ENCODE measurements at regions not wholly inside any gene's neighbourhood (a gene's known extent, or its start where the extent isn't known, plus 50 kb on each side); places are given as distances from the start of the nearest gene placed in this dataset.
A peak's percentile ranks its signal among the peaks of the same experiment; 100 is the strongest.

DNA sequence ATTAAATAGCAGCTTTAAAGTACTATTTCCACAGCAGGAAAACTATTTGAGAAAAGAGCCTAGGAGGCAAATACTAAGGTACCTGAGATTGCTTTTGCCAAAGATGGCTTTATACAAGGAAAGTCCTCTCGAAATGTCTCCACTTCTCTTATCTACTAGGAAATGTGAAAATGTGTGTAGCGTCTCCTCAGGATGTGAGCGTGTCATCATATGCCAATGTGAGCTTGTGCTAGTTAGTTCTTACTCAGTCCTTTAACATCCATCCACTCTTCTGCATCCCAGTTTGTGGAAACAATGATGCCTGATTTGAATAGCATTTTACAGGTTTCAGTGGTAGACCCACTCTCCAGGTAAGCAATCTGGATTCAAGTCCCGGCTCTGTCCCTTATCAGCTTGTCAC lies 421.0 kb downstream of the DYNC2H1 start:
- in situ Hi-C loops (cut with MboI; ENCODE audit: low sequenced_read_pairs, unreplicated experiment): no loop called here
- TF ChIP-seq, protein P1, sequence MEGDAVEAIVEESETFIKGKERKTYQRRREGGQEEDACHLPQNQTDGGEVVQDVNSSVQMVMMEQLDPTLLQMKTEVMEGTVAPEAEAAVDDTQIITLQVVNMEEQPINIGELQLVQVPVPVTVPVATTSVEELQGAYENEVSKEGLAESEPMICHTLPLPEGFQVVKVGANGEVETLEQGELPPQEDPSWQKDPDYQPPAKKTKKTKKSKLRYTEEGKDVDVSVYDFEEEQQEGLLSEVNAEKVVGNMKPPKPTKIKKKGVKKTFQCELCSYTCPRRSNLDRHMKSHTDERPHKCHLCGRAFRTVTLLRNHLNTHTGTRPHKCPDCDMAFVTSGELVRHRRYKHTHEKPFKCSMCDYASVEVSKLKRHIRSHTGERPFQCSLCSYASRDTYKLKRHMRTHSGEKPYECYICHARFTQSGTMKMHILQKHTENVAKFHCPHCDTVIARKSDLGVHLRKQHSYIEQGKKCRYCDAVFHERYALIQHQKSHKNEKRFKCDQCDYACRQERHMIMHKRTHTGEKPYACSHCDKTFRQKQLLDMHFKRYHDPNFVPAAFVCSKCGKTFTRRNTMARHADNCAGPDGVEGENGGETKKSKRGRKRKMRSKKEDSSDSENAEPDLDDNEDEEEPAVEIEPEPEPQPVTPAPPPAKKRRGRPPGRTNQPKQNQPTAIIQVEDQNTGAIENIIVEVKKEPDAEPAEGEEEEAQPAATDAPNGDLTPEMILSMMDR (IDR thresholded peaks at IDR 0.05; ENCODE audit: borderline replicate concordance, control extremely low read depth, extremely low read depth, insufficient read depth, missing control alignments): no peak
- no peak for DNase-seq (ENCODE audit: low spot score)

DNA sequence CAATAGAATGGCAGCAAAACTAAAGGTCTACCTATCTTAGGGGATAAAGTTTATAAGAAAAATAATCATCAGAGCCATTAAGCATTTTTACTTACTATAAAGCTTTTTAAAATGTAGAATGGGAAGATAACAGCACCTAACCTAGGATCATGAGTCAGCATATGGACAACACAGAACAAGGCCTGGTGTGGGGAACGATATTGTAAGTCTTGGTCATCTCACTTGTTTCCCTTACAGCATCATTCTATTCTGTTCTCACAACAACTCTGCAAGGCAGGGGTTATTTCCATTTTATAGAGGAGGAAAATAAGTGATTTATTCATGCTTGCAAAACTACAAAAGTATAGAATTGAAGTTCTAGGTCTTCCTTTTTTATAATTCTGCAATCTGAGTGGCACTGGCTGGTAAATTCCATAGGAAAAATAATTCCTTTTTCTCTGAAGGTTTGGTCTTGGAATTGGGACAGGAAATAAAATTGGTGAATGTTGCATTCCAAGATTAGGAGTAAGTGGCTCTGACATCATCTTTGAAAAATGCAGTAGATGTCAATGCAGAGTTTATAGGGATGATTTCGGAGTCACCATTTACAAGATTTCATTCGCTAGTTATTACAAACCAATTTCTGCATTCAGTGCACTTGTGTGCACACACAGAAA lies 423.0 kb downstream of the DYNC2H1 start:
- in situ Hi-C loops (cut with MboI; ENCODE audit: low sequenced_read_pairs, unreplicated experiment): no loop called here
- TF ChIP-seq, protein P1 (IDR thresholded peaks at IDR 0.05; ENCODE audit: borderline replicate concordance, control extremely low read depth, extremely low read depth, insufficient read depth, missing control alignments): no peak
- no peak for DNase-seq (ENCODE audit: low spot score)

DNA sequence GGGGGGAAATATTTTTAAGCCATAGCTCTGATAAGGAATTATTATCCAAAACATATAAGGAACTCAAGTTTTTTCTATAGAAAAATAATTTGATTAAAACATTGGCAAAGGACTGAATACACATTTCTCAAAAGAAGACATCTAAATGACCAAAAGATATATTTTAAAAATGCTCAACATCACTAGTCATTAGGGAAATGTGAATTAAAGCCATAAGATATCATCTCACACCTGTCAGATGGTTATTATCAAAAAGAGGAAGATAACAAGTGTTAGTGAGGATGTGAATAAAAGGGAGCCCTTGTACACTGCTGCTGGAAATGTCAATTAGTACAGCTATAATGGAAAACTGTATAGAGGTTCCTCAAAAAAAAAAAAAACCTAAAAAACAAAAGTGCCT lies 425.0 kb downstream of the DYNC2H1 start:
- no peak for DNase-seq (ENCODE audit: low spot score)
- TF ChIP-seq, protein P1 (IDR thresholded peaks at IDR 0.05; ENCODE audit: borderline replicate concordance, control extremely low read depth, extremely low read depth, insufficient read depth, missing control alignments): no peak
- in situ Hi-C loops (cut with MboI; ENCODE audit: low sequenced_read_pairs, unreplicated experiment): no loop called here

DNA sequence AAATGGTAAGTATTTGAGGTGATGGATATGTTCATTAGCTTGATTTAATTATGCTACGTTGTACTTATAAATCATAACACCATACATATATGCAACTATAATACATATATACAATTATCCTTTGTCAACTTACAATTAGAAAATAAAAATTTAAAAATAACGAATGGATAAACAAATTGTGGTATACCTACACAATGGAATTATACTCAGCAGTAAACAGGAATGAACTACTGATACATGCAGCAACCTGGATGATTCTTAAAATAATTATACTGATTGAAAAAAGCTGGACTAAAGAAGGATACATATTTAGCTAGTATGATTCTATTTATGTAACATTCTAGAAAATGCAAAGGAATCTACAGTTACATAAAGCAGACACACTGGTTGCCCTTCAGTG lies 425.7 kb downstream of the DYNC2H1 start:
- TF ChIP-seq, protein P1 (IDR thresholded peaks at IDR 0.05; ENCODE audit: borderline replicate concordance, control extremely low read depth, extremely low read depth, insufficient read depth, missing control alignments): no peak
- in situ Hi-C loops (cut with MboI; ENCODE audit: low sequenced_read_pairs, unreplicated experiment): no loop called here
- DNase-seq (ENCODE audit: low spot score): no peak

DNA sequence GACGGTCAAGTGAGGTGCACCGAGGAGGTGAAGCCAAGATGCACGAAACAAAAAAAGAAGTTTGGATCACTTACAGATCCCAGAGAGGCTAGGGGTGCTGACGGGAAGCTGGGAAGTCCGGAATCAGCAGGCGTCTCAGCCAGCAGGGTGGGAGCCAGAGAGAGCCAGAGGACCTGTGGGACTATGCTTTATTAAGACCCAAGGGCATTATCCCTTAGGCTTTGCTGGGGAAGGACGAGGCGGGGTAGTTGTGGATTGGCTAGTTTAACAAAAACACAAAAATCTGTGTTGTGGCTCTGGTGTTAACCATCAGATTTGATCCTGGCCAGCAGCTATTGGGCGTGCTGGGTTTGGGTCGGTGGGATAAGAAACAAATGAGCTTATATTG lies 427.1 kb downstream of the DYNC2H1 start:
- in situ Hi-C loops (cut with MboI; ENCODE audit: low sequenced_read_pairs, unreplicated experiment): no loop called here

DNA sequence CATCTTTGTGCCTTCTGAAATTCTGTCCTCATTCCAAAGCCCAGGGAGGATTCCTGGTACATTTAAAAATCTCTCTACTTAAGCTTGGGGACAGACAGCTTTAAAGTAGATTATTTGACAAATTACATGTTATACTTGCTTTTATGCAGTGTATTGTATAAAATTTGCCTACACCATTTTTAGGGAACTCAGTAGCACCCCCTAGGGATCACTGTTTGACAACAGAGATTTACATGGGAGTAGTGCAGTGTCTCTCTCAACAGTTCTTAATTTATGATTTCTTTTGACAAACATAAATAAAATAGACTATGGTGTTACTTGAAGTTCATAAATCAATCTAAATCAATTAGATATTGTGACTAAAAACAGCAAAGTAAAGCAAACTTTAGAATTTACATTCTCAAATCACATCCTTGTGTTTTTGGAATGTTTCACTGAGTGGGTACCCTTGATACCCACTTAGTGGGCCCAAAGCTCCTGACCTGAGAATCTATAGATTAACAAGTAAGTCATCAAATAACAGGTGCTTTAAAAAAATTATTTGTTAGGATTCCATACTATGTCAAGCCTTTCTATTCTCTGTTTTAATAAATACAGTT lies 428.8 kb downstream of the DYNC2H1 start:
- TF ChIP-seq, protein P1 (IDR thresholded peaks at IDR 0.05; ENCODE audit: borderline replicate concordance, control extremely low read depth, extremely low read depth, insufficient read depth, missing control alignments): no peak
- peak; percentile 7 for DNase-seq (ENCODE audit: low spot score)
- in situ Hi-C loops (cut with MboI; ENCODE audit: low sequenced_read_pairs, unreplicated experiment): no loop called here

More for the DNA sequence above, 427.1 kb downstream of the DYNC2H1 start:
- TF ChIP-seq, protein P1 (IDR thresholded peaks at IDR 0.05; ENCODE audit: borderline replicate concordance, control extremely low read depth, extremely low read depth, insufficient read depth, missing control alignments): no peak
- no peak for DNase-seq (ENCODE audit: low spot score)
